GM23338 (cell line): ENCODE measurements at regions not wholly inside any gene's neighbourhood (a gene's known extent, or its start where the extent isn't known, plus 50 kb on each side); places are given as distances from the start of the nearest gene placed in this dataset.

Experiments
- CREB1 ChIP-seq: fragments of 250-450 bp; sonication (Bioruptor Pico); IDR thresholded peaks from 2 replicates; pipeline ENCODE4 v1.5.0; 2020; ENCODE audit warnings: low read depth, mild to moderate bottlenecking, moderate library complexity
- EZH2 ChIP-seq: fragments of 200-600 bp; sonication (generic); IDR thresholded peaks from one replicate; pipeline ENCODE4 v1.8.0; 2017; ENCODE audit warnings: antibody characterized with exemption, mild to moderate bottlenecking, low read depth; ENCODE audit not compliant: unreplicated experiment
- EZH2phosphoT487 ChIP-seq: fragments of 200-600 bp; sonication (generic); IDR thresholded peaks from one replicate; pipeline ENCODE4 v1.8.1; 2018; ENCODE audit warnings: antibody characterized with exemption; ENCODE audit not compliant: unreplicated experiment
- POLR2AphosphoS5 ChIP-seq: IDR thresholded peaks from 2 replicates; pipeline ENCODE4 v1.6.1; 2016; ENCODE audit warnings: antibody characterized with exemption, low read depth
- REST ChIP-seq: IDR thresholded peaks from one replicate; pipeline ENCODE4 v1.6.1; 2018; ENCODE audit warnings: antibody characterized with exemption; ENCODE audit not compliant: unreplicated experiment
- TF ChIP-seq, protein P1 (sequence below), 2 experiments: fragments of 200-600 bp in 1 of 2; sonication (generic) in 1 of 2; conservative IDR thresholded peaks; 2 replicates each; pipeline versions ENCODE4 v1.5.1 to v1.6.1; 2016 to 2017; ENCODE audit warnings: antibody characterized with exemption in 2 of 2, low read depth in 2 of 2, mild to moderate bottlenecking in 2 of 2, moderate library complexity in 1 of 2
- TF ChIP-seq, protein P2 (sequence below): fragments of 250-450 bp; sonication (Bioruptor Pico); IDR thresholded peaks from 2 replicates; pipeline ENCODE4 v1.5.0; 2020; ENCODE audit warnings: mild to moderate bottlenecking, moderate library complexity

DNA sequence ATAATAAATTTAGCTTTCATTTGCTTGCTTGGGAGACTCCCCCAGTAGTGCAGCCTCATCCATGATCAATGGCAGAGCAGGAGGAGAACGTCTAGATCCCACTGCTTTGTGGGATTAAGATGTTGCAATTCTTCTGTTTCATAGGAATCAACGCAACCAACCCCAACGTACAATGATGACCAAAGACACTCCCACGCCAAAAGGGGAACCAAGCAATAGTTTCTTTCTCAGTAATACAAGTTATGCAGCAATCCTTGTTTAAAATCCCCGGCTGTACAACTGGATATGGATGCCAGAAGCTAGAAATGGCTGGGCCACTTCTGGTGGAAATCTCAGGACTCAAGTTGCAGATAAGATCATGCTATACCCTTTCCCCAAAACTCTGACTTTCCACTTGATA lies 411.2 kb downstream of the VPS13C start:
- TF ChIP-seq, protein P1, sequence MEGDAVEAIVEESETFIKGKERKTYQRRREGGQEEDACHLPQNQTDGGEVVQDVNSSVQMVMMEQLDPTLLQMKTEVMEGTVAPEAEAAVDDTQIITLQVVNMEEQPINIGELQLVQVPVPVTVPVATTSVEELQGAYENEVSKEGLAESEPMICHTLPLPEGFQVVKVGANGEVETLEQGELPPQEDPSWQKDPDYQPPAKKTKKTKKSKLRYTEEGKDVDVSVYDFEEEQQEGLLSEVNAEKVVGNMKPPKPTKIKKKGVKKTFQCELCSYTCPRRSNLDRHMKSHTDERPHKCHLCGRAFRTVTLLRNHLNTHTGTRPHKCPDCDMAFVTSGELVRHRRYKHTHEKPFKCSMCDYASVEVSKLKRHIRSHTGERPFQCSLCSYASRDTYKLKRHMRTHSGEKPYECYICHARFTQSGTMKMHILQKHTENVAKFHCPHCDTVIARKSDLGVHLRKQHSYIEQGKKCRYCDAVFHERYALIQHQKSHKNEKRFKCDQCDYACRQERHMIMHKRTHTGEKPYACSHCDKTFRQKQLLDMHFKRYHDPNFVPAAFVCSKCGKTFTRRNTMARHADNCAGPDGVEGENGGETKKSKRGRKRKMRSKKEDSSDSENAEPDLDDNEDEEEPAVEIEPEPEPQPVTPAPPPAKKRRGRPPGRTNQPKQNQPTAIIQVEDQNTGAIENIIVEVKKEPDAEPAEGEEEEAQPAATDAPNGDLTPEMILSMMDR (conservative IDR thresholded peaks at IDR 0.05; ENCODE audit: low read depth in 2 of 2): no peak
- TF ChIP-seq REST (no peak), POLR2AphosphoS5 (no peak), EZH2 (no peak), EZH2phosphoT487 (no peak), CREB1 (CRISPR knock-in tag) (no peak)
- TF ChIP-seq, protein P2, sequence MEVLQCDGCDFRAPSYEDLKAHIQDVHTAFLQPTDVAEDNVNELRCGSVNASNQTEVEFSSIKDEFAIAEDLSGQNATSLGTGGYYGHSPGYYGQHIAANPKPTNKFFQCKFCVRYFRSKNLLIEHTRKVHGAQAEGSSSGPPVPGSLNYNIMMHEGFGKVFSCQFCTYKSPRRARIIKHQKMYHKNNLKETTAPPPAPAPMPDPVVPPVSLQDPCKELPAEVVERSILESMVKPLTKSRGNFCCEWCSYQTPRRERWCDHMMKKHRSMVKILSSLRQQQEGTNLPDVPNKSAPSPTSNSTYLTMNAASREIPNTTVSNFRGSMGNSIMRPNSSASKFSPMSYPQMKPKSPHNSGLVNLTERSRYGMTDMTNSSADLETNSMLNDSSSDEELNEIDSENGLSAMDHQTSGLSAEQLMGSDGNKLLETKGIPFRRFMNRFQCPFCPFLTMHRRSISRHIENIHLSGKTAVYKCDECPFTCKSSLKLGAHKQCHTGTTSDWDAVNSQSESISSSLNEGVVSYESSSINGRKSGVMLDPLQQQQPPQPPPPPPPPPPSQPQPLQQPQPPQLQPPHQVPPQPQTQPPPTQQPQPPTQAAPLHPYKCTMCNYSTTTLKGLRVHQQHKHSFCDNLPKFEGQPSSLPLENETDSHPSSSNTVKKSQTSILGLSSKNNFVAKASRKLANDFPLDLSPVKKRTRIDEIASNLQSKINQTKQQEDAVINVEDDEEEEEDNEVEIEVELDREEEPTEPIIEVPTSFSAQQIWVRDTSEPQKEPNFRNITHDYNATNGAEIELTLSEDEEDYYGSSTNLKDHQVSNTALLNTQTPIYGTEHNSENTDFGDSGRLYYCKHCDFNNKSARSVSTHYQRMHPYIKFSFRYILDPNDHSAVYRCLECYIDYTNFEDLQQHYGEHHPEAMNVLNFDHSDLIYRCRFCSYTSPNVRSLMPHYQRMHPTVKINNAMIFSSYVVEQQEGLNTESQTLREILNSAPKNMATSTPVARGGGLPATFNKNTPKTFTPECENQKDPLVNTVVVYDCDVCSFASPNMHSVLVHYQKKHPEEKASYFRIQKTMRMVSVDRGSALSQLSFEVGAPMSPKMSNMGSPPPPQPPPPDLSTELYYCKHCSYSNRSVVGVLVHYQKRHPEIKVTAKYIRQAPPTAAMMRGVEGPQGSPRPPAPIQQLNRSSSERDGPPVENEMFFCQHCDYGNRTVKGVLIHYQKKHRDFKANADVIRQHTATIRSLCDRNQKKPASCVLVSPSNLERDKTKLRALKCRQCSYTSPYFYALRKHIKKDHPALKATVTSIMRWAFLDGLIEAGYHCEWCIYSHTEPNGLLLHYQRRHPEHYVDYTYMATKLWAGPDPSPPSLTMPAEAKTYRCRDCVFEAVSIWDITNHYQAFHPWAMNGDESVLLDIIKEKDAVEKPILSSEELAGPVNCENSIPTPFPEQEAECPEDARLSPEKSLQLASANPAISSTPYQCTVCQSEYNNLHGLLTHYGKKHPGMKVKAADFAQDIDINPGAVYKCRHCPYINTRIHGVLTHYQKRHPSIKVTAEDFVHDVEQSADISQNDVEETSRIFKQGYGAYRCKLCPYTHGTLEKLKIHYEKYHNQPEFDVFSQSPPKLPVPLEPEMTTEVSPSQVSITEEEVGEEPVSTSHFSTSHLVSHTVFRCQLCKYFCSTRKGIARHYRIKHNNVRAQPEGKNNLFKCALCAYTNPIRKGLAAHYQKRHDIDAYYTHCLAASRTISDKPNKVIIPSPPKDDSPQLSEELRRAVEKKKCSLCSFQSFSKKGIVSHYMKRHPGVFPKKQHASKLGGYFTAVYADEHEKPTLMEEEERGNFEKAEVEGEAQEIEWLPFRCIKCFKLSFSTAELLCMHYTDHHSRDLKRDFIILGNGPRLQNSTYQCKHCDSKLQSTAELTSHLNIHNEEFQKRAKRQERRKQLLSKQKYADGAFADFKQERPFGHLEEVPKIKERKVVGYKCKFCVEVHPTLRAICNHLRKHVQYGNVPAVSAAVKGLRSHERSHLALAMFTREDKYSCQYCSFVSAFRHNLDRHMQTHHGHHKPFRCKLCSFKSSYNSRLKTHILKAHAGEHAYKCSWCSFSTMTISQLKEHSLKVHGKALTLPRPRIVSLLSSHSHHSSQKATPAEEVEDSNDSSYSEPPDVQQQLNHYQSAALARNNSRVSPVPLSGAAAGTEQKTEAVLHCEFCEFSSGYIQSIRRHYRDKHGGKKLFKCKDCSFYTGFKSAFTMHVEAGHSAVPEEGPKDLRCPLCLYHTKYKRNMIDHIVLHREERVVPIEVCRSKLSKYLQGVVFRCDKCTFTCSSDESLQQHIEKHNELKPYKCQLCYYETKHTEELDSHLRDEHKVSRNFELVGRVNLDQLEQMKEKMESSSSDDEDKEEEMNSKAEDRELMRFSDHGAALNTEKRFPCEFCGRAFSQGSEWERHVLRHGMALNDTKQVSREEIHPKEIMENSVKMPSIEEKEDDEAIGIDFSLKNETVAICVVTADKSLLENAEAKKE (CRISPR knock-in tag): no peak
